Colon (tissue), 2 donors: ENCODE measurements at regions not wholly inside any gene's neighbourhood (a gene's known extent, or its start where the extent isn't known, plus 50 kb on each side); places are given as distances from the start of the nearest gene placed in this dataset.

Experiments used
- FAIRE-seq: peaks from 2 replicates; lab custom pipeline; 2012; peaks lifted over from hg19 to GRCh38; lab: Jason Lieb, UNC
- donor health status: control.
- donor health status: control.

- no peak for FAIRE-seq
These were observed 123.1 kb upstream of the UMPS start for GRCh38 chr3:124607163-124607562.

- no peak for FAIRE-seq
These were observed 120.8 kb upstream of the UMPS start for GRCh38 chr3:124609402-124609801.

GRCh38 chr3:124610130-124610529 lies 120.1 kb upstream of the UMPS start:
- no peak for FAIRE-seq

GRCh38 chr3:124611520-124611919 lies 118.7 kb upstream of the UMPS start:
- FAIRE-seq = no peak

GRCh38 chr3:124615896-124616543 lies 114.2 kb upstream of the UMPS start:
- FAIRE-seq = no peak

GRCh38 chr3:124617177-124617576 lies 113.1 kb upstream of the UMPS start:
- no peak for FAIRE-seq

- FAIRE-seq = no peak
These were observed 110.2 kb upstream of the UMPS start for GRCh38 chr3:124619887-124620599.

GRCh38 chr3:124620600-124621063 lies 109.6 kb upstream of the UMPS start:
- FAIRE-seq = peak; percentile 18

- FAIRE-seq = no peak
These were observed 108.8 kb upstream of the UMPS start for GRCh38 chr3:124621498-124621897.

- no peak for FAIRE-seq
These were observed 105.2 kb upstream of the UMPS start for GRCh38 chr3:124625074-124625473.

GRCh38 chr3:124627501-124627908 lies 102.7 kb upstream of the UMPS start:
- no peak for FAIRE-seq

GRCh38 chr3:124628863-124629262 lies 101.4 kb upstream of the UMPS start:
- no peak for FAIRE-seq

GRCh38 chr3:124629497-124629896 lies 100.8 kb upstream of the UMPS start:
- FAIRE-seq = no peak

GRCh38 chr3:124630960-124631359 lies 99.3 kb upstream of the UMPS start:
- FAIRE-seq = no peak

- no peak for FAIRE-seq
These were observed 98.5 kb upstream of the UMPS start for GRCh38 chr3:124631727-124632126.

- no peak for FAIRE-seq
These were observed 97.6 kb upstream of the UMPS start for GRCh38 chr3:124632566-124633140.

- no peak for FAIRE-seq
These were observed 96.7 kb upstream of the UMPS start for GRCh38 chr3:124633524-124633923.

- FAIRE-seq = no peak
These were observed 95.8 kb upstream of the UMPS start for GRCh38 chr3:124634210-124635168.

- FAIRE-seq = no peak
These were observed 95.1 kb upstream of the UMPS start for GRCh38 chr3:124635169-124635539.

- FAIRE-seq = no peak
These were observed 94.0 kb upstream of the UMPS start for GRCh38 chr3:124636101-124636862.

GRCh38 chr3:124636863-124637296 lies 93.4 kb upstream of the UMPS start:
- FAIRE-seq = no peak
